Suprapubic skin (tissue), 4 donors: ENCODE measurements at regions not wholly inside any gene's neighbourhood (a gene's known extent, or its start where the extent isn't known, plus 50 kb on each side); places are given as distances from the start of the nearest gene placed in this dataset.

ENCODE experiments used
- CTCF ChIP-seq, 2 donors: fragments of 200-600 bp in 1 of 2; fragments of 450-650 bp in 1 of 2; sonication (generic) in 1 of 2; IDR thresholded peaks; one replicate each; pipeline ENCODE4 v1.5.1; 2016 to 2019; ENCODE audit warnings: antibody characterized with exemption in 2 of 2, mild to moderate bottlenecking in 1 of 2, moderate library complexity in 1 of 2
- EP300 ChIP-seq: sonication (generic); formaldehyde crosslinking; IDR thresholded peaks from one replicate; pipeline ENCODE4 v1.6.1; 2017; ENCODE audit warnings: antibody characterized with exemption
- POLR2A ChIP-seq, 2 donors: fragments of 450-650 bp; IDR thresholded peaks; one replicate each; pipeline ENCODE4 v1.6.1; 2017; ENCODE audit warnings: antibody characterized with exemption in 2 of 2, mild to moderate bottlenecking in 2 of 2, moderate library complexity in 2 of 2
- POLR2AphosphoS5 ChIP-seq, 3 donors: sonication (generic); formaldehyde crosslinking; IDR thresholded peaks; one replicate each; pipeline ENCODE4 v1.6.1; 2017; ENCODE audit warnings: antibody characterized with exemption in 3 of 3

- TF ChIP-seq EP300 (no peak), CTCF (IDR thresholded peaks at IDR 0.05) (no peak), POLR2A (IDR thresholded peaks at IDR 0.05) (no peak), POLR2AphosphoS5 (IDR thresholded peaks at IDR 0.05) (no peak)
Measured at GRCh38 chr12:47020211-47020821, 59.1 kb upstream of the PCED1B start.
